HEK293 (cell line): ENCODE measurements at regions not wholly inside any gene's neighbourhood (a gene's known extent, or its start where the extent isn't known, plus 50 kb on each side); places are given as distances from the start of the nearest gene placed in this dataset.

Experiments
- CTCF ChIA-PET: fragments of 350-600 bp; formaldehyde crosslinking; extraction: SDS; loops from one replicate; lab custom pipeline; 2021; ENCODE audit warnings: antibody characterized with exemption; lab: Yijun Ruan, JAX
- POLR2A ChIA-PET: fragments of 300-600 bp; formaldehyde crosslinking; extraction: SDS; loops from one replicate; lab custom pipeline; 2020; ENCODE audit warnings: antibody characterized with exemption, inconsistent platforms; lab: Yijun Ruan, JAX
- H3K27ac ChIP-seq: fragments of 200-500 bp; sonication (Bioruptor generic); 2 replicates; pipeline ENCODE4 v1.5.1; 2014; ENCODE audit warnings: low read depth, low read length, control low read depth, inconsistent platforms; ENCODE audit errors: extremely low read depth
- H3K36me3 ChIP-seq, 2 experiments: fragments of 200-500 bp in 1 of 2; sonication (Bioruptor generic) in 1 of 2; 1 replicate in 1 of 2; 2 replicates in 1 of 2; pipeline ENCODE4 v1.5.1; 2014 to 2017; ENCODE audit warnings: inconsistent platforms in 2 of 2, low read length in 2 of 2; ENCODE audit not compliant: control insufficient read depth in 2 of 2, insufficient read depth in 1 of 2
- H3K4me1 ChIP-seq: fragments of 200-500 bp; sonication (Bioruptor generic); 2 replicates; pipeline ENCODE4 v1.5.1; 2014; ENCODE audit warnings: mild to moderate bottlenecking, low read length, inconsistent platforms; ENCODE audit not compliant: control insufficient read depth, insufficient read depth
- H3K4me3 ChIP-seq: 2 replicates; pipeline ENCODE4 v1.5.1; 2011; ENCODE audit warnings: low read depth, mild to moderate bottlenecking, control low read depth, low read length, moderate library complexity
- H3K9me3 ChIP-seq: fragments of 200-500 bp; sonication (Bioruptor generic); 2 replicates; pipeline ENCODE4 v1.5.1; 2014; ENCODE audit warnings: low read depth, low read length, inconsistent platforms; ENCODE audit not compliant: control insufficient read depth, insufficient read depth
- BCL6B ChIP-seq: fragments of 450-650 bp; formaldehyde crosslinking; IDR thresholded peaks from 2 replicates; pipeline ENCODE4 v1.5.1; 2017; ENCODE audit warnings: missing biosample characterization, missing genetic modification characterization
- EGR2 ChIP-seq: fragments of 450-650 bp; formaldehyde crosslinking; IDR thresholded peaks from 2 replicates; pipeline ENCODE4 v1.5.1; 2016; ENCODE audit warnings: low read depth, missing biosample characterization, missing genetic modification characterization
- HOXC10 ChIP-seq: sonication (generic); formaldehyde crosslinking; IDR thresholded peaks from 2 replicates; pipeline ENCODE4 v1.8.1; 2023; ENCODE audit warnings: mild to moderate bottlenecking, missing genetic modification reagents
- HOXD13 ChIP-seq: sonication (generic); formaldehyde crosslinking; IDR thresholded peaks from 2 replicates; pipeline ENCODE4 v1.8.0; 2022; ENCODE audit warnings: missing genetic modification reagents, borderline replicate concordance
- KLF17 ChIP-seq: fragments of 450-650 bp; formaldehyde crosslinking; IDR thresholded peaks from 2 replicates; pipeline ENCODE4 v1.5.1; 2016; ENCODE audit warnings: missing biosample characterization, missing genetic modification characterization
- KLF9 ChIP-seq: fragments of 450-650 bp; formaldehyde crosslinking; IDR thresholded peaks from 2 replicates; pipeline ENCODE4 v1.5.1; 2016; ENCODE audit warnings: missing biosample characterization, missing genetic modification characterization, low read depth
- MZF1 ChIP-seq: fragments of 450-650 bp; formaldehyde crosslinking; IDR thresholded peaks from 2 replicates; pipeline ENCODE4 v1.5.1; 2017; ENCODE audit warnings: missing biosample characterization, missing genetic modification characterization, borderline replicate concordance
- PBX3 ChIP-seq: sonication (generic); formaldehyde crosslinking; IDR thresholded peaks from 2 replicates; pipeline ENCODE4 v1.8.1; 2022; ENCODE audit warnings: mild to moderate bottlenecking, moderate library complexity, missing genetic modification reagents
- SCRT2 ChIP-seq: fragments of 450-650 bp; formaldehyde crosslinking; IDR thresholded peaks from 2 replicates; pipeline ENCODE4 v1.5.1; 2016; ENCODE audit warnings: missing biosample characterization, missing genetic modification characterization
- SETDB1 ChIP-seq: IDR thresholded peaks from one replicate; pipeline ENCODE4 v1.6.1; 2017; ENCODE audit warnings: mild to moderate bottlenecking, low read length, moderate library complexity, mixed read lengths; ENCODE audit not compliant: insufficient read length
- TSHZ1 ChIP-seq: fragments of 450-650 bp; formaldehyde crosslinking; IDR thresholded peaks from 2 replicates; pipeline ENCODE4 v1.5.1; 2016; ENCODE audit warnings: missing biosample characterization, missing genetic modification characterization, borderline replicate concordance
- ZBTB17 ChIP-seq: fragments of 450-650 bp; formaldehyde crosslinking; IDR thresholded peaks from 2 replicates; pipeline ENCODE4 v1.5.1; 2016; ENCODE audit warnings: missing biosample characterization, missing genetic modification characterization
- ZBTB26 ChIP-seq: fragments of 450-650 bp; formaldehyde crosslinking; optimal IDR thresholded peaks from 2 replicates; pipeline ENCODE3; 2016; ENCODE audit warnings: missing biosample characterization, mild to moderate bottlenecking, missing genetic modification characterization
- ZEB2 ChIP-seq: fragments of 450-650 bp; formaldehyde crosslinking; IDR thresholded peaks from 2 replicates; pipeline ENCODE4 v1.5.1; 2016; ENCODE audit warnings: missing biosample characterization, missing genetic modification characterization
- ZNF132 ChIP-seq: fragments of 450-650 bp; formaldehyde crosslinking; IDR thresholded peaks from 2 replicates; pipeline ENCODE4 v1.5.1; 2017; ENCODE audit warnings: missing biosample characterization, missing genetic modification characterization, borderline replicate concordance
- ZNF138 ChIP-seq: fragments of 450-650 bp; formaldehyde crosslinking; IDR thresholded peaks from 2 replicates; pipeline ENCODE4 v1.5.1; 2016; ENCODE audit warnings: missing biosample characterization, missing genetic modification characterization, borderline replicate concordance
- ZNF19 ChIP-seq: fragments of 450-650 bp; formaldehyde crosslinking; IDR thresholded peaks from 2 replicates; pipeline ENCODE4; 2016; ENCODE audit warnings: missing biosample characterization, missing genetic modification characterization, low read depth
- ZNF221 ChIP-seq: fragments of 450-650 bp; formaldehyde crosslinking; IDR thresholded peaks from 2 replicates; pipeline ENCODE4 v1.5.1; 2017; ENCODE audit warnings: missing biosample characterization, missing genetic modification characterization, borderline replicate concordance
- ZNF223 ChIP-seq: fragments of 450-650 bp; formaldehyde crosslinking; IDR thresholded peaks from 2 replicates; pipeline ENCODE4 v1.5.1; 2016; ENCODE audit warnings: missing biosample characterization, missing genetic modification characterization
- ZNF341 ChIP-seq: fragments of 450-650 bp; formaldehyde crosslinking; IDR thresholded peaks from 2 replicates; pipeline ENCODE4; 2016; ENCODE audit warnings: low read depth, missing biosample characterization, missing genetic modification characterization
- ZNF449 ChIP-seq: fragments of 450-650 bp; formaldehyde crosslinking; IDR thresholded peaks from 2 replicates; pipeline ENCODE4 v1.5.1; 2017; ENCODE audit warnings: missing biosample characterization, mild to moderate bottlenecking, missing genetic modification characterization, moderate library complexity
- ZNF521 ChIP-seq: fragments of 450-650 bp; formaldehyde crosslinking; IDR thresholded peaks from 2 replicates; pipeline ENCODE4 v1.5.1; 2017; ENCODE audit warnings: missing biosample characterization, mild to moderate bottlenecking, missing genetic modification characterization
- ZNF626 ChIP-seq: fragments of 450-650 bp; sonication (Bioruptor Pico); formaldehyde crosslinking; IDR thresholded peaks from 2 replicates; pipeline ENCODE4 v1.5.1; 2018; ENCODE audit warnings: missing biosample characterization, missing genetic modification characterization, inconsistent platforms
- ZNF677 ChIP-seq: fragments of 450-650 bp; IDR thresholded peaks from 2 replicates; pipeline ENCODE4 v1.5.0; 2018; ENCODE audit warnings: missing biosample characterization, mild to moderate bottlenecking, missing genetic modification characterization, moderate library complexity
- ZNF791 ChIP-seq: fragments of 450-650 bp; formaldehyde crosslinking; IDR thresholded peaks from 2 replicates; pipeline ENCODE4 v1.5.1; 2016; ENCODE audit warnings: missing biosample characterization, missing genetic modification characterization
- ZNF843 ChIP-seq: fragments of 450-650 bp; formaldehyde crosslinking; IDR thresholded peaks from 2 replicates; pipeline ENCODE4 v1.5.1; 2016; ENCODE audit warnings: missing biosample characterization, missing genetic modification characterization
- ZSCAN4 ChIP-seq: fragments of 450-650 bp; formaldehyde crosslinking; IDR thresholded peaks from 2 replicates; pipeline ENCODE4 v1.5.1; 2017; ENCODE audit warnings: missing biosample characterization, missing genetic modification characterization

GRCh38 chr3:3305841-3306240 lies 126.3 kb upstream of the CRBN start:
- POLR2A ChIA-PET, result no interaction called here

GRCh38 chr3:3305084-3305483 lies 125.6 kb upstream of the CRBN start:
- Histone ChIP-seq H3K36me3 (no peaks in the 10 kb centered on the region), H3K9me3 (no peaks in the 10 kb centered on the region), H3K27ac (no peak overlapping the region), H3K4me3 (no peak overlapping the region), H3K4me1 (no peaks in the 10 kb centered on the region)
- ChIA-PET POLR2A (no interaction called here), CTCF (no interaction called here)
- TF ChIP-seq ZSCAN4 (tag by site-specific recombination) (no peak), PBX3 (CRISPR knock-in tag) (no peak), ZNF19 (no peak), ZNF843 (no peak), TSHZ1 (tag by site-specific recombination) (no peak), ZNF521 (tag by site-specific recombination) (no peak), KLF9 (no peak), ZEB2 (tag by site-specific recombination) (no peak), ZNF132 (no peak), HOXD13 (CRISPR knock-in tag) (no peak), ZNF626 (tag by site-specific recombination) (no peak), ZNF221 (tag by site-specific recombination) (no peak), BCL6B (no peak), EGR2 (tag by site-specific recombination) (no peak)

More at GRCh38 chr3:3305841-3306240, 126.3 kb upstream of the CRBN start:
- H3K4me3 ChIP-seq, result no peak overlapping the region
- no peaks in the 10 kb centered on the region for H3K36me3 ChIP-seq
- CTCF ChIA-PET, result no interaction called here
- no peaks in the 10 kb centered on the region for H3K9me3 ChIP-seq
- H3K27ac ChIP-seq, result no peak overlapping the region
- TF ChIP-seq KLF17 (tag by site-specific recombination) (no peak), ZNF449 (tag by site-specific recombination) (no peak), SCRT2 (tag by site-specific recombination) (no peak), ZBTB17 (tag by site-specific recombination) (no peak), MZF1 (tag by site-specific recombination) (no peak), ZBTB26 (tag by site-specific recombination) (no peak), ZNF791 (no peak), ZNF138 (no peak), ZNF341 (tag by site-specific recombination) (no peak), SETDB1 (no peak), ZNF223 (tag by site-specific recombination) (no peak), HOXC10 (no peak), ZNF677 (tag by site-specific recombination) (no peak)
- H3K4me1 ChIP-seq, result no peaks in the 10 kb centered on the region
